Ascending aorta (tissue), 2 donors: ENCODE measurements at regions not wholly inside any gene's neighbourhood (a gene's known extent, or its start where the extent isn't known, plus 50 kb on each side); places are given as distances from the start of the nearest gene placed in this dataset.

Experiments
- DNase-seq, 2 donors: peaks; one replicate each; pipeline ENCODE4 v3.0.0-alpha.2; 2019; ENCODE audit warnings: low spot score in 2 of 2
- H3K27ac ChIP-seq, 2 donors: fragments of 200-600 bp; sonication (generic); one replicate each; pipeline ENCODE4 v1.5.1; 2016 to 2017; ENCODE audit warnings: mild to moderate bottlenecking in 1 of 2
- H3K27me3 ChIP-seq: fragments of 200-600 bp; sonication (generic); one replicate; pipeline ENCODE4 v1.5.1; 2017
- H3K36me3 ChIP-seq, 2 donors: fragments of 200-600 bp; sonication (generic); one replicate each; pipeline ENCODE4 v1.5.1; 2016
- H3K4me1 ChIP-seq, 2 donors: fragments of 200-600 bp; sonication (generic); one replicate each; pipeline ENCODE4 v1.5.1; 2016 to 2017; ENCODE audit warnings: mild to moderate bottlenecking in 1 of 2
- H3K4me3 ChIP-seq, 2 donors: fragments of 200-600 bp; sonication (generic); one replicate each; pipeline ENCODE4 v1.5.1; 2016 to 2017; ENCODE audit warnings: mild to moderate bottlenecking in 1 of 2
- H3K9me3 ChIP-seq, 2 donors: fragments of 200-600 bp; sonication (generic); one replicate each; pipeline ENCODE4 v1.5.1; 2016
- CTCF ChIP-seq, 3 experiments: fragments of 200-600 bp in 2 of 3; fragments of 450-650 bp in 1 of 3; sonication (generic) in 2 of 3; IDR thresholded peaks; one replicate each; pipeline ENCODE4 v1.5.1; 2016 to 2019; ENCODE audit warnings: antibody characterized with exemption in 3 of 3, mild to moderate bottlenecking in 1 of 3, moderate library complexity in 1 of 3
- intact Hi-C: fragments of 100-400 bp; cut with DNase I; formaldehyde crosslinking; loops from one replicate; pipeline ENCODE4 v1.15.1; 2023

DNA sequence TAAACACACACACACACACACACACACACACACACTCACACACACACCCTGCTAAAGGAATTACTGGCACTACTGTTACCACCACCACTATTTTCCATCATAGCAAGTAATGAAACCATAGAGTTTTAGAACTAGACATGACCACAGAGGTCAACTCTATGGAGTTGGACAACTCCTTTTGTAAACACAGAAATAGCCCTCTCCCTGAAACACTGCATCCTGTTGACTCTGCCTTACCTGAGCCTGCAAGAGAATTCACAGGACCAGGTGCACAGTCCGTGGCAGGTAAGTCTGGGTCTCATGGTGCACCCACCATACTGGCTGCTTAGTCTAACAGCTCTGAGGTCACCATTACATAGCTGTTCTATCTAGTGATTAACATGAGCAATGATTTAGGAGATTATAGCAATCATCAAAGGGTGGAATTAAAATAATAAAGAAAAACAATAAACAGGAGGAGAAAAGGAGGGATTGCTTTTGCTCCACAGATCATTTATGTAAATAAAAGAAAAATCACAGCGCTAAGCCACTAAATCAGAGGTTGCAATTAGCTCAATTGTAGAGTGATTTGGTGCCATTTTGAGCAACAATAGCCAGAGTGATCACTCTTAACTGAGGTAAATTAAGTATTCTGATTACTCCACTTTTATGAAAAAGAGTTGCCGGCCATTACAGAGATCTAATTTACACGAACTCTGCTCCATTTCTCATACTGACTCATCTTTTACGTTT is 340.0 kb upstream of the RASGEF1B start:
- Histone ChIP-seq H3K36me3 (no peaks in the 10 kb centered on the region), H3K4me1 (no peaks in the 10 kb centered on the region), H3K27me3 (no peaks in the 10 kb centered on the region), H3K9me3 (no peaks in the 10 kb centered on the region), H3K27ac (no peak overlapping the region), H3K4me3 (no peak overlapping the region)
- intact Hi-C loops: no loop called here
- TF ChIP-seq CTCF (IDR thresholded peaks at IDR 0.05): no peak
- DNase-seq: no peak

GRCh38 chr4:81808011-81808672 is 336.4 kb upstream of the RASGEF1B start:
- no peak for DNase-seq
- Histone ChIP-seq H3K36me3 (no peaks in the 10 kb centered on the region), H3K4me1 (no peaks in the 10 kb centered on the region), H3K9me3 (no peaks in the 10 kb centered on the region), H3K4me3 (no peak overlapping the region), H3K27me3 (no peaks in the 10 kb centered on the region), H3K27ac (no peak overlapping the region)
- intact Hi-C loops: no loop called here
- no peak for TF ChIP-seq CTCF (IDR thresholded peaks at IDR 0.05)

DNA sequence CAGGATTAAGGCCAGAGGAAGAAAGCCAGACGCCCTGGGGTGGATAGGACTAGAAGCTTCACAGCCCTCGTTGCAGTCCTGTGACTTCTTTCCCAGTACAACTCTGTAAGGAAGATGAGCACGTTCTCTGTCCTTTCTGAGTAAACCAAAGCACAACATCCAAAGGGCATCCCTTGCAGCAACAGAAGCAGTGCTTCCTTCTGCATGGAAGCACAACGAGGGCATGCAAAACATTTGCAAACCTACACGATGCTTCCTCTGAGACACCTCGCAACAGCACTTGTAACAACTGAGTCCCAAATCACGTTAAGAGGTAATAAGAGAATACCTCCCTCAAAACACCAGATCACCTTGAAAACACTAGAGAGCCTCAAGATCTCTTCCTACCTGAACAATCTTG is 335.7 kb upstream of the RASGEF1B start:
- no peak for TF ChIP-seq CTCF (IDR thresholded peaks at IDR 0.05)
- H3K9me3 ChIP-seq: no peaks in the 10 kb centered on the region
- no peak overlapping the region for H3K27ac ChIP-seq
- DNase-seq: no peak
- intact Hi-C loops: no loop called here
- H3K36me3 ChIP-seq: no peaks in the 10 kb centered on the region
- no peaks in the 10 kb centered on the region for H3K4me1 ChIP-seq
- H3K4me3 ChIP-seq: no peak overlapping the region
- no peaks in the 10 kb centered on the region for H3K27me3 ChIP-seq

- Histone ChIP-seq H3K27me3 (no peaks in the 10 kb centered on the region), H3K9me3 (no peaks in the 10 kb centered on the region), H3K36me3 (no peaks in the 10 kb centered on the region), H3K4me1 (no peaks in the 10 kb centered on the region), H3K27ac (no peak overlapping the region), H3K4me3 (no peak overlapping the region)
- intact Hi-C loops: no loop called here
- no peak for TF ChIP-seq CTCF (IDR thresholded peaks at IDR 0.05)
- DNase-seq: no peak
Observed at GRCh38 chr4:81806485-81806884, 334.8 kb upstream of the RASGEF1B start.

DNA sequence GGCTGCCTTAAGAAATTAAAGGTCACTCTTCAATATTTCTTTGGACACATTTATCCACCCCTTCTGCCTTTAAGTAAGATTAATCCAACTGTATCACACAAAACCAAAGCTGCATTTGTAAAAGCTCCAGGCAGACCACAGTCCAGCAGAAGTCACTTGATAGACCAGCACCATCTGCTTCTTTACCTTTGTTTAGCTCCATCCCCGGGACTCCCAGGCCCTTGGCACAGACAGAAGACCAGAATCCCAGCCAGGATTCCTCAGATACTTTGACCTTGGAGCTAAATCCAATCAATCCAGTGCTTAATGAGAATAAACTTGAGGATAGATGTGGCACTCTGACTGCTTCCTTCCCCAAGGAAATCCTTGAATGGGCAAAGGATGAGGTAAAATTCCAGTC is 333.1 kb upstream of the RASGEF1B start:
- Histone ChIP-seq H3K36me3 (no peaks in the 10 kb centered on the region), H3K27ac (no peak overlapping the region), H3K27me3 (no peaks in the 10 kb centered on the region), H3K4me3 (no peak overlapping the region), H3K4me1 (no peaks in the 10 kb centered on the region), H3K9me3 (no peaks in the 10 kb centered on the region)
- no peak for DNase-seq
- intact Hi-C loops: no loop called here
- no peak for TF ChIP-seq CTCF (IDR thresholded peaks at IDR 0.05)
